NCI-H2196 (cell line): ENCODE measurements at regions not wholly inside any gene's neighbourhood (a gene's known extent, or its start where the extent isn't known, plus 50 kb on each side); places are given as distances from the start of the nearest gene placed in this dataset.
"Not testable (repeated sequence)": the region's sequence is repeated elsewhere in the genome, so short reads cannot be mapped to it uniquely, and the experiment has no call there.

Experiments used
- DNase-seq: peaks from one replicate; lab custom pipeline; 2025; ENCODE audit not compliant: unreplicated experiment; lab: John Stamatoyannopoulos, UW

GRCh38 chr7:149992366-149992765 is 118.6 kb downstream of the ATP6V0E2 start:
- DNase-seq = not testable (repeated sequence)

- DNase-seq = not testable (repeated sequence)
Observed at GRCh38 chr7:149995369-149996026, 121.7 kb downstream of the ATP6V0E2 start.

- DNase-seq = not testable (repeated sequence)
Observed at GRCh38 chr7:150000780-150001599, 127.2 kb downstream of the ATP6V0E2 start.

GRCh38 chr7:150003304-150003810 is 129.6 kb downstream of the ATP6V0E2 start:
- DNase-seq = no peak

GRCh38 chr7:150003973-150004372 is 130.2 kb downstream of the ATP6V0E2 start:
- not testable (repeated sequence) for DNase-seq

- DNase-seq = not testable (repeated sequence)
Observed at GRCh38 chr7:150004843-150005242, 131.1 kb downstream of the ATP6V0E2 start.

- not testable (repeated sequence) for DNase-seq
Observed at GRCh38 chr7:150009620-150010303, 136.0 kb downstream of the ATP6V0E2 start.

GRCh38 chr7:150016651-150017189 is 143.0 kb downstream of the ATP6V0E2 start:
- not testable (repeated sequence) for DNase-seq

GRCh38 chr7:150020210-150020609 is 146.4 kb downstream of the ATP6V0E2 start:
- DNase-seq = not testable (repeated sequence)

GRCh38 chr7:150024550-150025490 is 151.1 kb downstream of the ATP6V0E2 start:
- DNase-seq = not testable (repeated sequence)

GRCh38 chr7:150025802-150026201 is 152.0 kb downstream of the ATP6V0E2 start:
- not testable (repeated sequence) for DNase-seq

GRCh38 chr7:150028344-150029012 is 154.7 kb downstream of the ATP6V0E2 start:
- DNase-seq = not testable (repeated sequence)

- not testable (repeated sequence) for DNase-seq
Observed at GRCh38 chr7:150029013-150029389, 155.2 kb downstream of the ATP6V0E2 start.

- DNase-seq = not testable (repeated sequence)
Observed at GRCh38 chr7:150031733-150032132, 158.0 kb downstream of the ATP6V0E2 start.

- not testable (repeated sequence) for DNase-seq
Observed at GRCh38 chr7:150033711-150034110, 159.9 kb downstream of the ATP6V0E2 start.

- DNase-seq = not testable (repeated sequence)
Observed at GRCh38 chr7:150035769-150036168, 162.0 kb downstream of the ATP6V0E2 start.

- DNase-seq = not testable (repeated sequence)
Observed at GRCh38 chr7:150039061-150039460, 165.3 kb downstream of the ATP6V0E2 start.

GRCh38 chr7:150042281-150042680 is 168.5 kb downstream of the ATP6V0E2 start:
- not testable (repeated sequence) for DNase-seq

- DNase-seq = not testable (repeated sequence)
Observed at GRCh38 chr7:150044771-150045170, 171.0 kb downstream of the ATP6V0E2 start.
